Testis (tissue), 2 donors: ENCODE measurements at regions not wholly inside any gene's neighbourhood (a gene's known extent, or its start where the extent isn't known, plus 50 kb on each side); places are given as distances from the start of the nearest gene placed in this dataset.

ENCODE experiments used
- CTCF ChIP-seq, 3 experiments: fragments of 450-650 bp in 2 of 3; fragments of 200-600 bp in 1 of 3; sonication (generic) in 1 of 3; IDR thresholded peaks; one replicate each; pipeline ENCODE4 v1.5.1; 2016 to 2019; ENCODE audit warnings: antibody characterized with exemption in 3 of 3, mild to moderate bottlenecking in 2 of 3, moderate library complexity in 1 of 3
- POLR2A ChIP-seq: fragments of 450-650 bp; IDR thresholded peaks from one replicate; pipeline ENCODE4 v1.6.1; 2017; ENCODE audit warnings: antibody characterized with exemption, mild to moderate bottlenecking, moderate library complexity

- TF ChIP-seq CTCF (IDR thresholded peaks at IDR 0.05) (no peak), POLR2A (no peak)
Observed at GRCh38 chr9:108275906-108276305, 579.9 kb downstream of the ACTL7B start.
